ENCODE measurements at regions not wholly inside any gene's neighbourhood (a gene's known extent, or its start where the extent isn't known, plus 50 kb on each side); places are given as distances from the start of the nearest gene placed in this dataset.

DNA sequence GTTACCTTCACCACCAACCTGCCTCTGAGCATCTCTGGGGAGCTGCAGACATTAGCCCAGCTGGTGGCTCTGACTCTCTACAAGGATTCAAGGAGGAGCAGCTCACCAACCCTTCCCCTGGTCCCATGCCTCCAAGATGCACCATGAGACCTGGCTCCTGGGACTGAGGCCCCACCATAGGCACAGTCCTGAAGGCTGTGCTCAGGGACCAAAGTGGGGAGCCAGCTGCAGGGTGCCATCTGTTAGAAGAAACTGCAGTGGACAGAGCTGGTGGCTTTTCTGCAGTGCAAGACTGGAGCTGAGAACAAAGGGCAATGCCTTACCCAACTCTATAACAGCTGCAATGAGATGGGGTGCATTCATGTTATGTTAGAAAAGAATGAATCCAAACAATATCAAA lies 581.6 kb downstream of the TCERG1L start:
- TF ChIP-seq GATA2 (IDR thresholded peaks at IDR 0.05; ENCODE audit: low read depth, low read length) (no peak), GATA3 (IDR thresholded peaks at IDR 0.05; ENCODE audit: low read depth, low read length) (no peak)

All from SH-SY5Y (cell line).